Heart left ventricle (tissue), 16 donors: ENCODE measurements at regions not wholly inside any gene's neighbourhood (a gene's known extent, or its start where the extent isn't known, plus 50 kb on each side); places are given as distances from the start of the nearest gene placed in this dataset.

ENCODE experiments used
- ATAC-seq, 4 donors: fragments of 200-7000 bp; cut with Tn5 transposase; one replicate each; pipeline ENCODE4 v1.9.1; 2020 to 2022; ENCODE audit warnings: moderate library complexity in 4 of 4, mild to moderate bottlenecking in 3 of 4, moderate number of reproducible peaks in 1 of 4
- DNase-seq, 5 donors: peaks; one replicate each; pipeline ENCODE4 v3.0.0-alpha.2; 2020
- H3K27ac ChIP-seq, 12 donors: fragments of 200-600 bp; sonication (generic) in 4 of 12; one replicate each; pipeline versions ENCODE4 v1.5.0 to v1.8.0; 2016 to 2022; ENCODE audit warnings: mild to moderate bottlenecking in 2 of 12
- H3K27me3 ChIP-seq, 9 donors: fragments of 200-600 bp; sonication (generic) in 2 of 9; one replicate each; pipeline versions ENCODE4 v1.5.1 to v1.8.0; 2016 to 2022; ENCODE audit warnings: mild to moderate bottlenecking in 3 of 9
- H3K36me3 ChIP-seq, 9 donors: fragments of 200-600 bp; sonication (generic) in 2 of 9; one replicate each; pipeline versions ENCODE4 v1.5.0 to v1.8.0; 2018 to 2022; ENCODE audit warnings: mild to moderate bottlenecking in 2 of 9
- H3K4me1 ChIP-seq, 12 donors: fragments of 200-600 bp; sonication (generic) in 4 of 12; one replicate each; pipeline versions ENCODE4 v1.5.0 to v1.8.0; 2016 to 2022; ENCODE audit warnings: mild to moderate bottlenecking in 3 of 12
- H3K4me3 ChIP-seq, 12 donors: fragments of 200-600 bp; sonication (generic) in 4 of 12; one replicate each; pipeline versions ENCODE4 v1.5.0 to v1.8.0; 2017 to 2022; ENCODE audit warnings: mild to moderate bottlenecking in 9 of 12, moderate library complexity in 4 of 12
- H3K9me3 ChIP-seq, 12 donors: fragments of 200-600 bp; sonication (generic) in 4 of 12; one replicate each; pipeline versions ENCODE4 v1.5.0 to v1.8.0; 2016 to 2022; ENCODE audit warnings: mild to moderate bottlenecking in 1 of 12
- CTCF ChIP-seq, 12 donors: fragments of 200-600 bp; sonication (generic) in 4 of 12; IDR thresholded peaks; one replicate each; pipeline versions ENCODE4 v1.5.0 to v1.8.0; 2018 to 2022; ENCODE audit warnings: antibody characterized with exemption in 12 of 12, mild to moderate bottlenecking in 5 of 12
- POLR2A ChIP-seq, 2 donors: fragments of 450-650 bp; IDR thresholded peaks; one replicate each; pipeline ENCODE4 v1.6.1; 2017; ENCODE audit warnings: antibody characterized with exemption in 2 of 2, mild to moderate bottlenecking in 2 of 2, moderate library complexity in 2 of 2
- WGBS, 4 donors: extraction: QIAGEN DNeasy Blood & Tissue Kit in 2 of 4; methylation state at CpG; one replicate each; pipeline versions ENCODE4 v1.1.5 to v1.1.7; 2013 to 2018; 5-methylcytosine and 5-hydroxymethylcytosine counted together
- intact Hi-C, 10 donors: fragments of 100-400 bp; cut with DNase I; formaldehyde crosslinking; loops; one replicate each; pipeline versions ENCODE4 v1.11.1 to v1.14.2; 2022
- donor health status: ischemic (EF 13 %, LVEDD 7.1; RV severe dilation, severe dysfunction).
- donor health status: healthy with polysubstance abuse.
- donor health status: DM: no; HTN: yes; CAD: no.
- donor health status: DM: no; HTN: no; CAD: no.
- donor health status: ischemic (EF 25% LVEDD 6.9; RV normal size, moderate dysfunction).
- donor health status: ischemic (EF 25% LVEDD 5.7; RV mildly dilated, moderate dysfunction).
- donor health status: healthy.
- donor health status: DM: yes; HTN: yes; CAD: no.
- donor health status: ischemic (EF 35%, LVEDD 5.7; RV mildly dilated, moderate dysfunction).
- donor health status: nonischemic (EF 11% LVEDD 7.7; RV severe dilation, severe dysfunction).
- donor health status: DM: yes; HTN: yes; CAD: no.
- donor health status: PGD.
- donor health status: ischemic (EF 29% LVEDD 5.4; RV normal size, mild dysfunction).
- donor health status: nonischemic (EF 23%, LVEDD 6.1; RV moderate dilation, normal function).

- Histone ChIP-seq H3K9me3 (no peaks in the 10 kb centered on the region), H3K4me3 (no peak overlapping the region), H3K27me3 (no peaks in the 10 kb centered on the region), H3K36me3 (no peaks in the 10 kb centered on the region), H3K4me1 (no peaks in the 10 kb centered on the region), H3K27ac (no peak overlapping the region)
- DNase-seq (no peak), ATAC-seq (no peak)
- TF ChIP-seq POLR2A (IDR thresholded peaks at IDR 0.05) (no peak), CTCF (IDR thresholded peaks at IDR 0.05) (no peak)
- intact Hi-C loops: no loop called here
These were observed 226.6 kb upstream of the USP9Y start for GRCh38 chrY:12474472-12474871.

- peaks cover 0 to 3% (median 0%) of the 10 kb centered on the region in 12 donors for H3K9me3 ChIP-seq
- no peaks in the 10 kb centered on the region for H3K36me3 ChIP-seq
- no peak overlapping the region for H3K27ac ChIP-seq
- intact Hi-C loops: loop anchor here in 2 of 10 donors (5.0 kb wide), 1 partner anchor 143 kb away; no protein-coding TSS in a partner anchor
- H3K27me3 ChIP-seq: no peaks in the 10 kb centered on the region
- ATAC-seq (no peak), DNase-seq (peak in 1 of 5 donors; percentile 7)
- no peak overlapping the region for H3K4me3 ChIP-seq
- WGBS, 4 donors: 22 to 28% methylated on average over 8 of the region's 8 CpGs; no CpG with 5 or more reads in 2 of the 4 donors
- TF ChIP-seq POLR2A (IDR thresholded peaks at IDR 0.05) (no peak), CTCF (IDR thresholded peaks at IDR 0.05) (peak in 6 of 12 donors; percentile 14 to 42 (median 18))
- H3K4me1 ChIP-seq: no peaks in the 10 kb centered on the region
These were observed 221.6 kb upstream of the USP9Y start for GRCh38 chrY:12479382-12479781.

GRCh38 chrY:12483394-12483793 lies 217.6 kb upstream of the USP9Y start:
- TF ChIP-seq POLR2A (IDR thresholded peaks at IDR 0.05) (no peak), CTCF (IDR thresholded peaks at IDR 0.05) (no peak)
- H3K4me3 ChIP-seq: no peak overlapping the region
- H3K27me3 ChIP-seq: no peaks in the 10 kb centered on the region
- intact Hi-C loops: loop anchor here in 1 of 10 donors (10.0 kb wide), 1 partner anchor 141 kb away; no protein-coding TSS in a partner anchor
- no peaks in the 10 kb centered on the region for H3K4me1 ChIP-seq
- H3K36me3 ChIP-seq: no peaks in the 10 kb centered on the region
- no peak for DNase-seq
- H3K9me3 ChIP-seq: peaks cover 0 to 3% (median 0%) of the 10 kb centered on the region in 12 donors
- ATAC-seq: no peak
- WGBS, 4 donors: 64 to 73% methylated on average over 3 of the region's 3 CpGs; no CpG with 5 or more reads in 2 of the 4 donors
- no peak overlapping the region for H3K27ac ChIP-seq

- H3K27me3 ChIP-seq: no peaks in the 10 kb centered on the region
- 19 to 22% methylated on average over 13 of the region's 13 CpGs; no CpG with 5 or more reads in 2 of the 4 donors for WGBS, 4 donors
- ATAC-seq: no peak
- no peak overlapping the region for H3K27ac ChIP-seq
- no peaks in the 10 kb centered on the region for H3K4me1 ChIP-seq
- H3K4me3 ChIP-seq: no peak overlapping the region
- TF ChIP-seq CTCF (IDR thresholded peaks at IDR 0.05) (no peak), POLR2A (IDR thresholded peaks at IDR 0.05) (no peak)
- no peaks in the 10 kb centered on the region for H3K36me3 ChIP-seq
- no peaks in the 10 kb centered on the region for H3K9me3 ChIP-seq
- no peak for DNase-seq
- intact Hi-C loops: no loop called here
These were observed 210.3 kb upstream of the USP9Y start for GRCh38 chrY:12490558-12491209.
